ENCODE measurements at regions not wholly inside any gene's neighbourhood (a gene's known extent, or its start where the extent isn't known, plus 50 kb on each side); places are given as distances from the start of the nearest gene placed in this dataset.

GRCh38 chr6:137277971-137278637, 58.9 kb upstream of the IFNGR1 start:
- DNase-seq (ENCODE audit: low read depth in 2 of 2, low spot score in 1 of 2), result no peak

GRCh38 chr6:137272403-137272802, 53.2 kb upstream of the IFNGR1 start:
- DNase-seq (ENCODE audit: low read depth in 2 of 2, low spot score in 1 of 2), result no peak

GRCh38 chr6:137271245-137272183, 52.3 kb upstream of the IFNGR1 start:
- no peak for DNase-seq (ENCODE audit: low read depth in 2 of 2, low spot score in 1 of 2)

- no peak for DNase-seq (ENCODE audit: low read depth in 2 of 2, low spot score in 1 of 2)
Observed at GRCh38 chr6:137269803-137270202, 50.6 kb upstream of the IFNGR1 start.

- DNase-seq (ENCODE audit: low read depth in 2 of 2, low spot score in 1 of 2), result no peak
Observed at GRCh38 chr6:137269347-137269746, 50.2 kb upstream of the IFNGR1 start.

Measured in stimulated activated CD8-positive, alpha-beta memory T cell treated with anti-CD3 and anti-CD28 coated beads, Interleukin-4, amount 100 ng/mL, for 4 hours (primary cell).